Activated T-helper 1 cell treated with anti-CD3 and anti-CD28 coated beads, Interleukin-12 subunit alpha, Interleukin-12 subunit beta, Interleukin-2, Interleukin-4 antibody, amounts not matched to agents 30 ng/mL and 10 ng/mL and 1 ng/mL, durations not matched to agents 14 hours and 24 hours and 36 hours (primary cell): ENCODE measurements at regions not wholly inside any gene's neighbourhood (a gene's known extent, or its start where the extent isn't known, plus 50 kb on each side); places are given as distances from the start of the nearest gene placed in this dataset.

ENCODE experiments used
- DNase-seq: peaks from one replicate; pipeline ENCODE4 v3.0.0; 2021; ENCODE audit warnings: low spot score
- H3K27ac Mint-ChIP-seq: one replicate; pipeline ENCODE4 v1.8.0; 2021; ENCODE audit warnings: mild to moderate bottlenecking, mixed read lengths
- H3K27me3 Mint-ChIP-seq: one replicate; pipeline ENCODE4 v1.8.0; 2022; ENCODE audit warnings: mild to moderate bottlenecking, moderate library complexity, mixed read lengths; ENCODE audit not compliant: insufficient read depth
- H3K36me3 Mint-ChIP-seq: one replicate; pipeline ENCODE4 v1.8.0; 2021; ENCODE audit warnings: low read depth, mixed read lengths
- H3K4me1 Mint-ChIP-seq: one replicate; pipeline ENCODE4 v1.8.0; 2021; ENCODE audit warnings: low read depth, mixed read lengths
- H3K4me3 Mint-ChIP-seq: one replicate; pipeline ENCODE4 v1.8.0; 2021; ENCODE audit warnings: mild to moderate bottlenecking, moderate library complexity, mixed read lengths
- H3K9me3 Mint-ChIP-seq: one replicate; pipeline ENCODE4 v1.8.0; 2021; ENCODE audit warnings: mixed read lengths
- intact Hi-C: fragments of 100-400 bp; cut with micrococcal nuclease; formaldehyde crosslinking; loops from one replicate; pipeline ENCODE4 v1.15.1; 2024

- H3K36me3 Mint-ChIP-seq: no peaks in the 10 kb centered on the region
- no peaks in the 10 kb centered on the region for H3K9me3 Mint-ChIP-seq
These were observed 92.7 kb upstream of the AFDN start for GRCh38 chr6:167733740-167734661.

GRCh38 chr6:167734662-167735083, 92.0 kb upstream of the AFDN start:
- intact Hi-C loops: no loop called here
- no peaks in the 10 kb centered on the region for H3K9me3 Mint-ChIP-seq

More at GRCh38 chr6:167733740-167734661, 92.7 kb upstream of the AFDN start:
- intact Hi-C loops: no loop called here
- H3K4me3 Mint-ChIP-seq: no peak overlapping the region
- no peaks in the 10 kb centered on the region for H3K4me1 Mint-ChIP-seq
- DNase-seq: no peak
- peaks cover 10% of the 10 kb centered on the region for H3K27me3 Mint-ChIP-seq
- no peak overlapping the region for H3K27ac Mint-ChIP-seq

GRCh38 chr6:167735084-167735950, 91.4 kb upstream of the AFDN start:
- Mint-ChIP-seq H3K4me3 (no peak overlapping the region), H3K27me3 (peaks cover 5% of the 10 kb centered on the region), H3K9me3 (no peaks in the 10 kb centered on the region), H3K36me3 (no peaks in the 10 kb centered on the region), H3K4me1 (no peaks in the 10 kb centered on the region), H3K27ac (no peak overlapping the region)
- no peak for DNase-seq
- intact Hi-C loops: no loop called here

More at GRCh38 chr6:167734662-167735083, 92.0 kb upstream of the AFDN start:
- no peak overlapping the region for H3K4me3 Mint-ChIP-seq
- no peaks in the 10 kb centered on the region for H3K36me3 Mint-ChIP-seq
- H3K27me3 Mint-ChIP-seq: peaks cover 6% of the 10 kb centered on the region
- no peak overlapping the region for H3K27ac Mint-ChIP-seq
- H3K4me1 Mint-ChIP-seq: no peaks in the 10 kb centered on the region
- no peak for DNase-seq

GRCh38 chr6:167735951-167736288, 90.8 kb upstream of the AFDN start:
- H3K4me1 Mint-ChIP-seq: no peaks in the 10 kb centered on the region

DNA sequence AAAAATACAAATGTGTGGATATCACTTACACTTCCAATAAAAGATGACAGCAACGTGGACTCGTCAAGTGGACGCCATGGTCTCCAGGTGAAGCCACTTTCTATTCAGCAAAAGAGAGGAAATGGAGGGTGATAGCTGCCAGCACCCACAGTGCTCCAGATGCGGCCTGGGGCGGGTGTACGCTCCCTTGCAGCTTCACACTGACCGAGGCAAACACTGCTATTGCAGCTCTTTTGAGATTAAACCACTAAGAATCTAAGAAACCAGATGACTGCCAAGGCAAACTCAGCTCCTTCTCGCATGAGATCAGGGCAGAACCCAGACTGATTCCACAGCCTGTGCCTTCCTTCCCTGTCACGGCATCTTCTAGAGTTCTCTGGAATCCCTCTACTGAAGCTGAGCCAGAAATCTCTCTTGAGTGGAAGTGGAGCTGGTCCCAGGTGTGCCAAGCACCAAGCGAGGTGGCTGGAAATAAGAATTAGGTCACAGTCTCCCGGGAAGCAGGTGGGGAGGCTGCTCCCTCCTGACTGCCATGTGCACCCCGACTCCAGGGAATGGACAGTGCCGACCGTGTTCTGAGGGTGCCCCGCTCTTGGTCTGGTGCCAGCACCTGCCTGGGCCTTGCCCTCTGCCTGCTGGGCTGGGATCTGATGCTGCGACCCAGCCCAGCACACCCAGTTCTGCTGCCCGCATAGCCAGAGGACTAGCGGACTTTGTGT, 90.1 kb upstream of the AFDN start:
- H3K4me1 Mint-ChIP-seq: no peaks in the 10 kb centered on the region
- peaks cover 8% of the 10 kb centered on the region for H3K27me3 Mint-ChIP-seq
- no peak overlapping the region for H3K4me3 Mint-ChIP-seq
- no peak overlapping the region for H3K27ac Mint-ChIP-seq
- H3K36me3 Mint-ChIP-seq: no peaks in the 10 kb centered on the region
- no peaks in the 10 kb centered on the region for H3K9me3 Mint-ChIP-seq
- intact Hi-C loops: no loop called here
- no peak for DNase-seq

More at GRCh38 chr6:167735951-167736288, 90.8 kb upstream of the AFDN start:
- no peak overlapping the region for H3K27ac Mint-ChIP-seq
- peaks cover 5% of the 10 kb centered on the region for H3K27me3 Mint-ChIP-seq
- DNase-seq: no peak
- H3K36me3 Mint-ChIP-seq: no peaks in the 10 kb centered on the region
- no peaks in the 10 kb centered on the region for H3K9me3 Mint-ChIP-seq
- H3K4me3 Mint-ChIP-seq: no peak overlapping the region
- intact Hi-C loops: no loop called here

GRCh38 chr6:167737205-167737830, 89.4 kb upstream of the AFDN start:
- H3K9me3 Mint-ChIP-seq: no peaks in the 10 kb centered on the region
- DNase-seq: no peak
- no peaks in the 10 kb centered on the region for H3K4me1 Mint-ChIP-seq
- H3K27ac Mint-ChIP-seq: no peak overlapping the region
- intact Hi-C loops: no loop called here
- no peaks in the 10 kb centered on the region for H3K36me3 Mint-ChIP-seq
- H3K27me3 Mint-ChIP-seq: peaks cover 13% of the 10 kb centered on the region
- H3K4me3 Mint-ChIP-seq: no peak overlapping the region

DNA sequence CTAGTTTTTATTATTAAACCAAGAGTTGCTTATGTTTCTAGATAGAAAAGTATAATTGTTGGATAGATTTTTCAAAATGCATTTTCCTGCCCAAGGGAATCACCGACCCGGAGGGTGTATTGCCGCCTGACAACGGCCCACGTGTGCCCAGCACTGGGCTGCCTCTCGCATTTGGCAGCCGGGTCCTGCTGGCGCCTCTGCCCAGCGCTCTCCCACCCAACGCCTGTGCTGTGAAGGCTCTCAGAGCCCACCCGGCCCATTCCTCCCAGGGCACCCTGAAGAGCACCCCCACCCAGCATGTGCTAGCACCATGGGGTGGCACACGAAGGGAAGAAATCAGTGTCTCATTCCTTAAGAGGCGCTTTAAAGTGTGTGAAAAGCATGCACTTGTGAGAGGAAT, 88.3 kb upstream of the AFDN start:
- no peak overlapping the region for H3K27ac Mint-ChIP-seq
- H3K4me3 Mint-ChIP-seq: no peak overlapping the region
- intact Hi-C loops: no loop called here
- H3K9me3 Mint-ChIP-seq: no peaks in the 10 kb centered on the region
- no peaks in the 10 kb centered on the region for H3K4me1 Mint-ChIP-seq
- DNase-seq: no peak
- no peaks in the 10 kb centered on the region for H3K36me3 Mint-ChIP-seq
- H3K27me3 Mint-ChIP-seq: peaks cover 21% of the 10 kb centered on the region

GRCh38 chr6:167739721-167740475, 86.8 kb upstream of the AFDN start:
- intact Hi-C loops: no loop called here
- Mint-ChIP-seq H3K4me3 (no peak overlapping the region), H3K27ac (no peak overlapping the region), H3K36me3 (no peaks in the 10 kb centered on the region), H3K4me1 (no peaks in the 10 kb centered on the region), H3K27me3 (peaks cover 18% of the 10 kb centered on the region), H3K9me3 (no peaks in the 10 kb centered on the region)
- DNase-seq: no peak

GRCh38 chr6:167742719-167743303, 83.9 kb upstream of the AFDN start:
- DNase-seq: no peak
- H3K27ac Mint-ChIP-seq: no peak overlapping the region
- intact Hi-C loops: no loop called here
- H3K27me3 Mint-ChIP-seq: peaks cover 18% of the 10 kb centered on the region
- H3K9me3 Mint-ChIP-seq: no peaks in the 10 kb centered on the region
- H3K36me3 Mint-ChIP-seq: no peaks in the 10 kb centered on the region
- H3K4me3 Mint-ChIP-seq: no peak overlapping the region
- H3K4me1 Mint-ChIP-seq: no peaks in the 10 kb centered on the region

- no peak for DNase-seq
- H3K27me3 Mint-ChIP-seq: peaks cover 18% of the 10 kb centered on the region
- no peaks in the 10 kb centered on the region for H3K9me3 Mint-ChIP-seq
- H3K4me1 Mint-ChIP-seq: no peaks in the 10 kb centered on the region
- intact Hi-C loops: no loop called here
- no peak overlapping the region for H3K4me3 Mint-ChIP-seq
- H3K36me3 Mint-ChIP-seq: no peaks in the 10 kb centered on the region
- H3K27ac Mint-ChIP-seq: no peak overlapping the region
These were observed 81.7 kb upstream of the AFDN start for GRCh38 chr6:167744681-167745669.
